PC-3 (cell line): ENCODE measurements at regions not wholly inside any gene's neighbourhood (a gene's known extent, or its start where the extent isn't known, plus 50 kb on each side); places are given as distances from the start of the nearest gene placed in this dataset.
A peak's percentile ranks its signal among the peaks of the same experiment; 100 is the strongest.

Experiments used
- ATAC-seq: fragments of 200-7000 bp; cut with Tn5 transposase; 2 replicates; pipeline ENCODE4 v1.9.1; 2020; ENCODE audit warnings: mild to moderate bottlenecking, moderate library complexity
- BruUV-seq: library from RNA; stranded (reverse); fragments of 400-500 nt; replicated peaks from 2 replicates; lab custom pipeline; 2021; lab: Mats Ljungman, UMichigan
- CTCF ChIA-PET: fragments of 300-600 bp; sonication (Branson Sonifier 250); formaldehyde crosslinking; loops from one replicate; lab custom pipeline; 2022; ENCODE audit warnings: antibody characterized with exemption; lab: Charles Lee
- POLR2A ChIA-PET: fragments of 300-600 bp; sonication (Branson Sonifier 250); formaldehyde crosslinking; loops from one replicate; lab custom pipeline; 2022; ENCODE audit warnings: antibody characterized with exemption; ENCODE audit not compliant: unreplicated experiment; lab: Charles Lee
- DNase-seq: peaks from one replicate; pipeline ENCODE4 v3.0.0-alpha.2; 2015
- H2AFZ ChIP-seq: fragments of 300-600 bp; sonication (generic); 2 replicates; pipeline ENCODE4 v1.6.0; 2016; ENCODE audit warnings: antibody characterized with exemption, low read length
- H3F3A ChIP-seq: fragments of 300-600 bp; sonication (generic); one replicate; pipeline ENCODE4 v1.6.0; 2017; ENCODE audit warnings: antibody characterized with exemption, low read length, control low read depth, mild to moderate bottlenecking; ENCODE audit not compliant: unreplicated experiment
- H3K27ac ChIP-seq: fragments of 300-600 bp; sonication (generic); 2 replicates; pipeline ENCODE4 v1.5.1; 2016; ENCODE audit warnings: mild to moderate bottlenecking, low read length
- H3K27me3 ChIP-seq: fragments of 300-600 bp; sonication (generic); 2 replicates; pipeline ENCODE4 v1.6.1; 2016; ENCODE audit warnings: low read length, mixed read lengths
- H3K36me3 ChIP-seq: fragments of 300-600 bp; sonication (generic); 2 replicates; pipeline ENCODE4 v1.6.1; 2016; ENCODE audit warnings: low read depth, mixed run types, low read length, mixed read lengths
- H3K4me1 ChIP-seq: fragments of 300-600 bp; sonication (generic); 2 replicates; pipeline ENCODE4 v1.5.1; 2016; ENCODE audit warnings: low read length; ENCODE audit not compliant: insufficient read depth
- H3K4me2 ChIP-seq: fragments of 300-600 bp; sonication (generic); 2 replicates; pipeline ENCODE4 v1.6.0; 2016; ENCODE audit warnings: low read length
- H3K4me3 ChIP-seq: fragments of 300-600 bp; sonication (generic); 2 replicates; pipeline ENCODE4 v1.5.1; 2016; ENCODE audit warnings: mild to moderate bottlenecking, low read length, mixed read lengths
- H3K79me2 ChIP-seq: fragments of 300-600 bp; sonication (generic); 2 replicates; pipeline ENCODE4 v1.6.1; 2017; ENCODE audit warnings: low read length, mixed read lengths
- H3K9ac ChIP-seq: fragments of 300-600 bp; sonication (generic); 2 replicates; pipeline ENCODE4 v1.6.0; 2016; ENCODE audit warnings: mild to moderate bottlenecking, low read length
- H3K9me2 ChIP-seq: fragments of 300-600 bp; sonication (generic); replicated peaks from 2 replicates; pipeline ENCODE4 v1.6.1; 2016; ENCODE audit warnings: mixed run types, low read length, mixed read lengths
- H3K9me3 ChIP-seq: fragments of 300-600 bp; sonication (generic); 2 replicates; pipeline ENCODE4 v1.6.1; 2016; ENCODE audit warnings: low read length, mixed read lengths
- H4K20me1 ChIP-seq: fragments of 300-600 bp; sonication (generic); 2 replicates; pipeline ENCODE4 v1.6.1; 2016; ENCODE audit warnings: low read length, mixed read lengths
- CTCF ChIP-seq: fragments of 300-600 bp; sonication (generic); conservative IDR thresholded peaks from 2 replicates; pipeline ENCODE4 v1.5.1; 2017; ENCODE audit warnings: antibody characterized with exemption, low read depth, mild to moderate bottlenecking, low read length
- EZH2 ChIP-seq: fragments of 300-600 bp; sonication (generic); IDR thresholded peaks from one replicate; pipeline ENCODE4 v1.6.1; 2017; ENCODE audit warnings: antibody characterized with exemption, mild to moderate bottlenecking, low read length; ENCODE audit not compliant: unreplicated experiment
- EZH2phosphoT487 ChIP-seq: fragments of 300-600 bp; sonication (generic); IDR thresholded peaks from 2 replicates; pipeline ENCODE4 v1.6.1; 2018; ENCODE audit warnings: mild to moderate bottlenecking, antibody characterized with exemption, low read length, borderline replicate concordance
- intact Hi-C: fragments of 100-400 bp; cut with micrococcal nuclease; formaldehyde crosslinking; loops from 2 replicates; pipeline ENCODE4 v1.9.0; 2023

GRCh38 chr3:30166535-30166934, 439.9 kb upstream of the TGFBR2 start:
- CTCF ChIA-PET: no interaction called here

GRCh38 chr3:30167541-30168011, 438.8 kb upstream of the TGFBR2 start:
- ATAC-seq: no peak
- ChIA-PET CTCF (no interaction called here), POLR2A (no interaction called here)
- Histone ChIP-seq H3K36me3 (no peaks in the 10 kb centered on the region), H2AFZ (0 out of 2 replicates have a peak overlapping the region, but pooled peaks have one; percentile 15), H3K4me1 (no peaks in the 10 kb centered on the region), H3K9me3 (no peaks in the 10 kb centered on the region), H3F3A (no peaks in the 10 kb centered on the region), H3K4me2 (no peak overlapping the region), H3K27ac (no peak overlapping the region), H3K79me2 (no peaks in the 10 kb centered on the region), H3K9me2 (no peaks in the 10 kb centered on the region), H3K9ac (no peak overlapping the region), H4K20me1 (no peaks in the 10 kb centered on the region), H3K27me3 (no peaks in the 10 kb centered on the region), H3K4me3 (no peak overlapping the region)
- intact Hi-C loops: no loop called here
- no TSS peak for BruUV-seq
- no peak for DNase-seq
- TF ChIP-seq EZH2phosphoT487: no peak
- no peak for TF ChIP-seq CTCF
- no peak for TF ChIP-seq EZH2

More at GRCh38 chr3:30166535-30166934, 439.9 kb upstream of the TGFBR2 start:
- no peak overlapping the region for H3K27ac ChIP-seq
- no peaks in the 10 kb centered on the region for H3K9me3 ChIP-seq
- H3K27me3 ChIP-seq: no peaks in the 10 kb centered on the region
- H3K4me1 ChIP-seq: no peaks in the 10 kb centered on the region
- intact Hi-C loops: no loop called here
- no peaks in the 10 kb centered on the region for H3F3A ChIP-seq
- no peak overlapping the region for H3K4me2 ChIP-seq
- no TSS peak for BruUV-seq
- DNase-seq (no peak), ATAC-seq (no peak)
- no peaks in the 10 kb centered on the region for H3K36me3 ChIP-seq
- H2AFZ ChIP-seq: no peak overlapping the region
- POLR2A ChIA-PET: no interaction called here
- H3K4me3 ChIP-seq: no peak overlapping the region
- H3K9me2 ChIP-seq: no peaks in the 10 kb centered on the region
- TF ChIP-seq EZH2phosphoT487 (no peak), EZH2 (no peak), CTCF (no peak)
- H3K79me2 ChIP-seq: no peaks in the 10 kb centered on the region
- no peak overlapping the region for H3K9ac ChIP-seq
- H4K20me1 ChIP-seq: no peaks in the 10 kb centered on the region

GRCh38 chr3:30169487-30169886, 436.9 kb upstream of the TGFBR2 start:
- Histone ChIP-seq H3K27me3 (no peaks in the 10 kb centered on the region), H3K4me2 (no peak overlapping the region), H3K4me1 (no peaks in the 10 kb centered on the region), H4K20me1 (no peaks in the 10 kb centered on the region), H2AFZ (no peak overlapping the region), H3K36me3 (no peaks in the 10 kb centered on the region), H3K79me2 (no peaks in the 10 kb centered on the region), H3F3A (no peaks in the 10 kb centered on the region), H3K9me3 (no peaks in the 10 kb centered on the region), H3K9me2 (no peaks in the 10 kb centered on the region), H3K4me3 (no peak overlapping the region), H3K9ac (no peak overlapping the region), H3K27ac (no peak overlapping the region)
- TF ChIP-seq EZH2phosphoT487 (no peak), EZH2 (no peak), CTCF (no peak)
- ChIA-PET CTCF (no interaction called here), POLR2A (interaction anchor here (0.6 kb wide), 1 partner anchor 34 kb away, joined by 5 read pairs; no protein-coding TSS in a partner anchor)
- ATAC-seq (no peak), DNase-seq (no peak)
- intact Hi-C loops: no loop called here
- BruUV-seq: no TSS peak
